SU-DHL-6 (cell line): ENCODE measurements at regions not wholly inside any gene's neighbourhood (a gene's known extent, or its start where the extent isn't known, plus 50 kb on each side); places are given as distances from the start of the nearest gene placed in this dataset.

Source experiments
- H2AFZ ChIP-seq: fragments of 200-600 bp; sonication (generic); 2 replicates; pipeline ENCODE4 v1.6.1; 2014; ENCODE audit warnings: low read depth, mild to moderate bottlenecking, moderate library complexity, mixed read lengths, antibody characterized with exemption, low read length; ENCODE audit not compliant: severe bottlenecking
- H3F3A ChIP-seq: fragments of 200-600 bp; shearing (Covaris generic); 2 replicates; pipeline ENCODE4 v1.6.0; 2016; ENCODE audit warnings: antibody characterized with exemption, mild to moderate bottlenecking; ENCODE audit not compliant: insufficient read depth
- H3K27ac ChIP-seq: fragments of 200-600 bp; sonication (generic); 2 replicates; pipeline ENCODE4 v1.5.1; 2016; ENCODE audit warnings: low read depth, mild to moderate bottlenecking, low read length, moderate library complexity, mixed read lengths
- H3K27me3 ChIP-seq: fragments of 200-600 bp; sonication (generic), shearing (Covaris generic); 2 replicates; pipeline ENCODE4 v1.6.0; 2014; ENCODE audit warnings: mild to moderate bottlenecking, low read length
- H3K36me3 ChIP-seq: fragments of 200-600 bp; sonication (generic); 2 replicates; pipeline ENCODE4 v1.6.1; 2014; ENCODE audit warnings: mild to moderate bottlenecking, low read length, mixed read lengths
- H3K4me2 ChIP-seq: fragments of 300-600, 200-600 bp; shearing (Covaris generic), sonication (generic); 2 replicates; pipeline ENCODE4 v1.6.0; 2014; ENCODE audit warnings: low read length, low read depth, mild to moderate bottlenecking; ENCODE audit not compliant: poor library complexity, severe bottlenecking
- H3K4me3 ChIP-seq: fragments of 200-600 bp; sonication (generic); 2 replicates; pipeline ENCODE4 v1.5.1; 2014; ENCODE audit warnings: antibody characterized with exemption, low read length, mild to moderate bottlenecking, mixed read lengths; ENCODE audit not compliant: insufficient read depth, poor library complexity, severe bottlenecking
- H3K79me2 ChIP-seq: fragments of 200-600 bp; sonication (generic); 2 replicates; pipeline ENCODE4 v1.6.1; 2014; ENCODE audit warnings: mild to moderate bottlenecking, low read length, moderate library complexity; ENCODE audit not compliant: insufficient read depth
- H3K9ac ChIP-seq: fragments of 200-600 bp; sonication (generic); 2 replicates; pipeline ENCODE4 v1.7.0; 2014; ENCODE audit warnings: mild to moderate bottlenecking, low read length
- H3K9me2 ChIP-seq: fragments of 200-600 bp; sonication (generic); replicated peaks from 2 replicates; pipeline ENCODE4 v1.6.1; 2014; ENCODE audit warnings: low read length; ENCODE audit not compliant: insufficient read depth
- H3K9me3 ChIP-seq: fragments of 200-600 bp; sonication (generic); 2 replicates; pipeline ENCODE4 v1.6.1; 2014; ENCODE audit warnings: low read length, mixed read lengths; ENCODE audit not compliant: insufficient read depth
- H4K20me1 ChIP-seq: fragments of 200-600 bp; sonication (generic); 2 replicates; pipeline ENCODE4 v1.6.1; 2014; ENCODE audit warnings: low read depth, mild to moderate bottlenecking, antibody characterized with exemption, low read length, moderate library complexity, mixed read lengths
- EZH2phosphoT487 ChIP-seq: fragments of 200-600 bp; sonication (generic), shearing (Covaris generic); conservative IDR thresholded peaks from 2 replicates; pipeline ENCODE4 v1.6.1; 2018; ENCODE audit warnings: mild to moderate bottlenecking, antibody characterized with exemption, low read length, moderate library complexity, mixed read lengths
- TF ChIP-seq, protein P1 (sequence below): fragments of 200-600 bp; sonication (generic); IDR thresholded peaks from one replicate; pipeline ENCODE4 v1.5.1; 2017; ENCODE audit warnings: antibody characterized with exemption, mild to moderate bottlenecking, low read length, moderate library complexity; ENCODE audit not compliant: insufficient read depth, poor library complexity, severe bottlenecking

DNA sequence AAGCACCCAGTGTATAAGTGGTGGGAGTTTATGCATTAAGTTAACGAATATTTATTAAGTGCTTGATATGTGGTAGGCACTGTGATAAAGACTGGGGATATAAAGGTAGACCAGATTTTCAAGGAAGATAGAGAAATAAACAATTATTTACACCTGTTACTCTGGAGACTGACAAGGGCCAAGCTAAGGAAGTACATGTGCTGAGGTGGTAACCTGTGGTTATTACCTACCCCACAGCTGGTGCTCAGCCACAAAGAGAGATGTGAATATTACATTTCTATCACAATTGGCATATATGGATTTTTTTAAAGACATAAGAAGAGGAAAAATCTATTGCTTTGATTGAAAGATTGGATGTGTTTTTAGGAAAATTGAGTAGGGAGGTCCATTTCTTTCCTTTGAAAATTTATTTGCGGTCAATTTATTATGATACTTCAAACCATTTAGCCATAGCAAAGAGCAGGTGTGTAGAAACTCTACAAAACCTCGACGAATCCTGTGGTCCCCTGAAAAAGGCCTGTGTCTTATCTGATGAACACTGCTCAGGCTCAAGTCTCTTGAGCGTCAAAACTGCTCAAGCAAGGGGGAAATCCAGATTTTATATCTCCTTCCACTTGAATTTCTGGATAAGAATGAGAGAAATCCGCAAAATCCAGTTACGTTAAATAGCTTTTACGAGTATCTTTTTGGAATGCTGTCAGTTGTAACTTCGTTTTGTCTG, 217.7 kb upstream of the HAND2 start:
- Histone ChIP-seq H3K4me2 (no peak overlapping the region), H3K9me2 (no peaks in the 10 kb centered on the region), H2AFZ (no peak overlapping the region), H3K36me3 (no peaks in the 10 kb centered on the region), H3K9me3 (no peaks in the 10 kb centered on the region), H3K27me3 (no peaks in the 10 kb centered on the region), H3K4me3 (no peak overlapping the region), H3F3A (no peaks in the 10 kb centered on the region), H3K27ac (no peak overlapping the region), H3K9ac (no peak overlapping the region), H3K79me2 (no peaks in the 10 kb centered on the region), H4K20me1 (no peaks in the 10 kb centered on the region)
- TF ChIP-seq EZH2phosphoT487, result no peak
- TF ChIP-seq, protein P1, sequence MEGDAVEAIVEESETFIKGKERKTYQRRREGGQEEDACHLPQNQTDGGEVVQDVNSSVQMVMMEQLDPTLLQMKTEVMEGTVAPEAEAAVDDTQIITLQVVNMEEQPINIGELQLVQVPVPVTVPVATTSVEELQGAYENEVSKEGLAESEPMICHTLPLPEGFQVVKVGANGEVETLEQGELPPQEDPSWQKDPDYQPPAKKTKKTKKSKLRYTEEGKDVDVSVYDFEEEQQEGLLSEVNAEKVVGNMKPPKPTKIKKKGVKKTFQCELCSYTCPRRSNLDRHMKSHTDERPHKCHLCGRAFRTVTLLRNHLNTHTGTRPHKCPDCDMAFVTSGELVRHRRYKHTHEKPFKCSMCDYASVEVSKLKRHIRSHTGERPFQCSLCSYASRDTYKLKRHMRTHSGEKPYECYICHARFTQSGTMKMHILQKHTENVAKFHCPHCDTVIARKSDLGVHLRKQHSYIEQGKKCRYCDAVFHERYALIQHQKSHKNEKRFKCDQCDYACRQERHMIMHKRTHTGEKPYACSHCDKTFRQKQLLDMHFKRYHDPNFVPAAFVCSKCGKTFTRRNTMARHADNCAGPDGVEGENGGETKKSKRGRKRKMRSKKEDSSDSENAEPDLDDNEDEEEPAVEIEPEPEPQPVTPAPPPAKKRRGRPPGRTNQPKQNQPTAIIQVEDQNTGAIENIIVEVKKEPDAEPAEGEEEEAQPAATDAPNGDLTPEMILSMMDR, result no peak

DNA sequence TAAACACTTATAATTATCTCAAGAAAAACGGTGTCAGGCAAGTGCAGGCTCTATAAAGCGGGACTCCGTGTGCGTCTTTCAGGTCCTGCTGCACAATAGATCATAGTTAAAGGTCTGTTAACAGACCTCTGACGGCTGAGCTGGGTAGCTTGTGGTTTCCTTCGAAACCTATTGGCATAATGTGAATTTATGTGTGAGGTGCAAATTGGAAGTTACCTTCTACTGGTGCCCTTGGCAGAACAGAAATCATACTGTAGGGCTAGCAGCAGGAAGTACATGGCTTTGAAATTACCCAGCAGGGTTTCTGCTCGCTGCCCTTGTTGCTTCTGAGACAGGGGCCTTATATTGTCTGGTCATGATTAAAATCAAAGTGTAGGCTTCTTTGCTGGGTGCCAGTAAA, 216.4 kb upstream of the HAND2 start:
- Histone ChIP-seq H3K27me3 (no peaks in the 10 kb centered on the region), H3K9me2 (no peaks in the 10 kb centered on the region), H3K9ac (no peak overlapping the region), H2AFZ (no peak overlapping the region), H3K4me3 (no peak overlapping the region), H3F3A (no peaks in the 10 kb centered on the region), H3K27ac (no peak overlapping the region), H3K4me2 (no peak overlapping the region), H4K20me1 (no peaks in the 10 kb centered on the region), H3K36me3 (no peaks in the 10 kb centered on the region), H3K9me3 (no peaks in the 10 kb centered on the region), H3K79me2 (no peaks in the 10 kb centered on the region)
- TF ChIP-seq, protein P1, result no peak
- no peak for TF ChIP-seq EZH2phosphoT487

DNA sequence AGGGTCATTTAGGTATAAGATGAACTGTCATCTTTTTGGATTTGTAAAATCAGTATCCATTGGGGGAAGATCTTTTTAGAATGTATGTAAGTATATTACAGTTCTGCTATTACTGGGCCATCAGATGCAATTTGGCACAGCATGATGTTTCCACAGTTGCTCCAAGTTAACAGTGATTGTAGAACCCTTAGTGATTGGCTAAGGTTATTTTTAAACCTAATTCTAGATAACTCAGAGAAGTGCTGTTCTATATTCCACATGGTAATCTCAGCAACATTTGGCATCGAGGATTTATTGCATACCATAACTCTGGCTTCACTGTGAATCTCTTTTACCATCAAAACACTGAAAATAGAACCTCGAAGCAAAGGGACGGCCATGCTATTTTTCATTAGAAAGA, 215.7 kb upstream of the HAND2 start:
- no peak overlapping the region for H3K4me3 ChIP-seq
- no peaks in the 10 kb centered on the region for H3K79me2 ChIP-seq
- H3K9ac ChIP-seq, result no peak overlapping the region
- no peaks in the 10 kb centered on the region for H3F3A ChIP-seq
- no peak for TF ChIP-seq EZH2phosphoT487
- TF ChIP-seq, protein P1, result no peak
- H3K36me3 ChIP-seq, result no peaks in the 10 kb centered on the region
- H3K27me3 ChIP-seq, result no peaks in the 10 kb centered on the region
- no peak overlapping the region for H3K4me2 ChIP-seq
- no peaks in the 10 kb centered on the region for H4K20me1 ChIP-seq
- H2AFZ ChIP-seq, result no peak overlapping the region
- no peaks in the 10 kb centered on the region for H3K9me2 ChIP-seq
- no peaks in the 10 kb centered on the region for H3K9me3 ChIP-seq
- no peak overlapping the region for H3K27ac ChIP-seq
